PFSK-1 (cell line): ENCODE measurements at regions not wholly inside any gene's neighbourhood (a gene's known extent, or its start where the extent isn't known, plus 50 kb on each side); places are given as distances from the start of the nearest gene placed in this dataset.

Experiments
- FOXP2 ChIP-seq: optimal IDR thresholded peaks from 2 replicates; pipeline ENCODE3; 2011; ENCODE audit warnings: borderline replicate concordance, control low read depth, inconsistent platforms; ENCODE audit not compliant: insufficient read depth; ENCODE audit errors: extremely low read length, extremely low read depth
- POLR2AphosphoS5 ChIP-seq: IDR thresholded peaks from 2 replicates; pipeline ENCODE4 v1.6.1; 2012; ENCODE audit warnings: low read depth, mild to moderate bottlenecking, control low read depth, low read length, moderate library complexity
- REST ChIP-seq, 2 experiments: IDR thresholded peaks; 2 replicates each; pipeline versions ENCODE4 v1.6.1 to v1.8.0; 2011 to 2012; ENCODE audit warnings: low read depth in 2 of 2, low read length in 2 of 2, control low read depth in 1 of 2, inconsistent platforms in 1 of 2, mild to moderate bottlenecking in 1 of 2, moderate library complexity in 1 of 2; ENCODE audit not compliant: insufficient read depth in 1 of 2
- SIN3A ChIP-seq: IDR thresholded peaks from 2 replicates; pipeline ENCODE4 v1.6.1; 2012; ENCODE audit warnings: mild to moderate bottlenecking, low read length, moderate library complexity, borderline replicate concordance; ENCODE audit not compliant: insufficient read depth
- TAF1 ChIP-seq: IDR thresholded peaks from 2 replicates; pipeline ENCODE4 v1.6.1; 2012; ENCODE audit warnings: low read length, control low read depth, borderline replicate concordance; ENCODE audit not compliant: insufficient read depth

GRCh38 chr4:66625480-66625879 is 919.8 kb downstream of the CENPC start:
- TF ChIP-seq REST (IDR thresholded peaks at IDR 0.05; ENCODE audit: insufficient read depth in 1 of 2, low read depth in 2 of 2, low read length in 2 of 2): no peak
- no peak for TF ChIP-seq FOXP2
- no peak for TF ChIP-seq SIN3A
- no peak for TF ChIP-seq POLR2AphosphoS5
- no peak for TF ChIP-seq TAF1

- TF ChIP-seq SIN3A (no peak), POLR2AphosphoS5 (no peak), FOXP2 (no peak), REST (IDR thresholded peaks at IDR 0.05; ENCODE audit: insufficient read depth in 1 of 2, low read depth in 2 of 2, low read length in 2 of 2) (no peak), TAF1 (no peak)
These were observed 931.7 kb downstream of the CENPC start for GRCh38 chr4:66613591-66613990.

GRCh38 chr4:66609014-66609413 is 936.3 kb downstream of the CENPC start:
- no peak for TF ChIP-seq TAF1
- TF ChIP-seq FOXP2: no peak
- TF ChIP-seq POLR2AphosphoS5: no peak
- TF ChIP-seq SIN3A: no peak
- no peak for TF ChIP-seq REST (IDR thresholded peaks at IDR 0.05; ENCODE audit: insufficient read depth in 1 of 2, low read depth in 2 of 2, low read length in 2 of 2)

GRCh38 chr4:66606908-66607307 is 936.6 kb upstream of the EPHA5 start:
- TF ChIP-seq TAF1: no peak
- no peak for TF ChIP-seq FOXP2
- no peak for TF ChIP-seq SIN3A
- TF ChIP-seq POLR2AphosphoS5: no peak
- no peak for TF ChIP-seq REST (IDR thresholded peaks at IDR 0.05; ENCODE audit: insufficient read depth in 1 of 2, low read depth in 2 of 2, low read length in 2 of 2)

- TF ChIP-seq POLR2AphosphoS5 (no peak), FOXP2 (no peak), TAF1 (no peak), SIN3A (no peak), REST (IDR thresholded peaks at IDR 0.05; ENCODE audit: insufficient read depth in 1 of 2, low read depth in 2 of 2, low read length in 2 of 2) (no peak)
These were observed 935.9 kb upstream of the EPHA5 start for GRCh38 chr4:66606215-66606614.
